22Rv1 (cell line): ENCODE measurements at regions not wholly inside any gene's neighbourhood (a gene's known extent, or its start where the extent isn't known, plus 50 kb on each side); places are given as distances from the start of the nearest gene placed in this dataset.

Experiments
- H3K27ac ChIP-seq: fragments of 450-650 bp; 2 replicates; pipeline ENCODE4 v1.5.1; 2017
- CTCF ChIP-seq: fragments of 450-650 bp; IDR thresholded peaks from 2 replicates; pipeline ENCODE4 v1.5.1; 2017; ENCODE audit warnings: mild to moderate bottlenecking
- ZFX ChIP-seq: fragments of 450-650 bp; IDR thresholded peaks from 2 replicates; pipeline ENCODE4 v1.6.1; 2017; ENCODE audit warnings: antibody characterized with exemption, borderline replicate concordance

- TF ChIP-seq ZFX (no peak), CTCF (no peak)
These were observed 472.2 kb upstream of the KLHL4 start for GRCh38 chrX:87045352-87045751.

DNA sequence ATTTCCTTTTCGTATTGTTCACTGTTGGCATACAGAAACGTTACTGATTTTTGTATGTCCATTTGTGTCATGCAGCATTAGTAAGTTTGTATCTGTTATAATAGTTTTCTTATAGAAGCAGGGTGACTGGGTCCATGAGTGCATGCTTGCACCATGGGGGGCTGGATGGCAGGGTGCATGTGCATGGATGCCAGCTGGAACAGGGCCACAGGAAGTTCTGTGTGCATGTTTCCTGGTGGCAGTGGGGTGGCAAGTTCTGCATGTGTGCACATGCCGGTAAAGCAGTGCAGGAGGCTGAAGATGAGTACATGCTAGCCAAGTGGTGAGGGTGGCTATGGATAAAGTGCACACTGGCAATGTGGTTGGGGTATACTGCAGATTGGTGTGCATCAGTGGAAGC is 468.0 kb upstream of the KLHL4 start:
- TF ChIP-seq ZFX (no peak), CTCF (no peak)
- H3K27ac ChIP-seq: no peak overlapping the region

More at GRCh38 chrX:87045352-87045751, 472.2 kb upstream of the KLHL4 start:
- H3K27ac ChIP-seq: no peak overlapping the region

DNA sequence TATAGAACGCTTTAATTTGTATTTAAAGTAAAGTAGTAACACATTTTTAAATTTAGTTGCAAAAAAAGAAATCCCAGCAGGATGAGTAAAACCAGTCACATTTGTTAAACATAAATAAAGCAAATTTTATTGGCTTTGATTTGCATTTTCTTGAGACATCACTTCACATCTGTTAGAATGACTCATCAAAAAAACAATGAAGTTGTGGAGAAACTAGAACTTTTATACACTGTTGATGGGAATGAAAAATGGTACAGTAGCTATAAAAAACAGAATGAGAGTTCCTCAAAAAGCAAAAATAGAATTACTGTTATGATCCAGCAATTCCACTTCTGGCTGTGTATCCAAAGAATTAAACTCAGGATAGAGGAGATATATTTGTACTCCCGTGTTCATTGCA is 454.0 kb upstream of the KLHL4 start:
- no peak overlapping the region for H3K27ac ChIP-seq
- TF ChIP-seq ZFX (no peak), CTCF (no peak)

DNA sequence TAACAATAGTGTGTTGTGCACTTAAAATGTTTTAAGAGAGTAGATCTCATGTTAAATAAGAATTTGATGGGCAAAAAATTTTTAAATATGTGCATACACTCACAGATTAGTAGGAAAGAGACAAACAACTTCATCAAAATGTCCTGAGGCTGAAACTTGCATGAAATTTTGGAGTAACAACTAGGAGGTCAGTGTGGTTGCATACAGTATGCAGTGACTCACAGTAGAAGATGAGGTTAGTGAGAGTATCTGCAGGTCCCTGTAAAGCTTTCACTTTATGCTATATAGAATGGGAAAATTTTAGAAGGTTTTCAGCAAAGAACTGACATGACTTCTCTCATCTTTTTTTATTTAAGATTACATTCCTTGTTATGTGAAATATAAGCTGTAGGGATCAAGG is 453.1 kb upstream of the KLHL4 start:
- H3K27ac ChIP-seq: no peak overlapping the region
- no peak for TF ChIP-seq CTCF
- no peak for TF ChIP-seq ZFX

DNA sequence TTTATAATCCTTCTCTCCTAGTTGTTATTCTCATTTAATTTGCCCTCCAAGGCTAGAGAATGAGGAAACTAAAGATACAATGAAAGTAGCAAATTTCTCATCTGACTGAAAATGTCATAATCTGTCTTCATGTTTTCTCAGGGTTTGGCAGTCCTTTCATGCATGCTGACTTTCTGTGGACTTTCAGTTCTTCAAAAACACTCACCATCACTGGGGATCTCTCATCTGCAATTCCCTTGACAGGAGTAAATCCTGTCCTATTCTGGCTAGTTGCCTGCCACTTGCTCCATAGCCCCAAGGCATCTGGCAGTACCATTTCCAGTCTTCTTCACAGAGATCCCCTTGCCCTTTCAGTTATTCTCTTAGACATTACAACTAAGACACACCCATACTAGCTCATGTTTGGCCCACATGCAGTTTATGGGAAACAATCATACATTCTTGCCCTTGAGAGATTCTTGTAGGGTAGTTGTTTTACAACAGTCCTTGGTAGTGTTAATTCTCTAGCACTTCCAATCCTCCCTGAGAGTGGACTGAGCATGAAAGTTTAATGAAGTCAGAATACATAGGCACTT is 449.7 kb upstream of the KLHL4 start:
- TF ChIP-seq ZFX: no peak
- TF ChIP-seq CTCF: no peak
- H3K27ac ChIP-seq: no peak overlapping the region

- no peak overlapping the region for H3K27ac ChIP-seq
- TF ChIP-seq ZFX (no peak), CTCF (no peak)
These were observed 439.4 kb upstream of the KLHL4 start for GRCh38 chrX:87078231-87078630.

- no peak overlapping the region for H3K27ac ChIP-seq
- TF ChIP-seq ZFX (no peak), CTCF (no peak)
These were observed 419.1 kb upstream of the KLHL4 start for GRCh38 chrX:87098477-87098876.
